ENCODE measurements at regions not wholly inside any gene's neighbourhood (a gene's known extent, or its start where the extent isn't known, plus 50 kb on each side); places are given as distances from the start of the nearest gene placed in this dataset.
"Not testable (repeated sequence)": the region's sequence is repeated elsewhere in the genome, so short reads cannot be mapped to it uniquely, and the experiment has no call there.

- Mint-ChIP-seq H3K4me1 (no peaks in the 10 kb centered on the region), H3K27ac (no peak overlapping the region), H3K9me3 (peaks cover 4 to 11% of the 10 kb centered on the region in 2 donors), H3K36me3 (no peaks in the 10 kb centered on the region), H3K27me3 (ENCODE audit: low read depth in 2 of 2) (no peaks in the 10 kb centered on the region), H3K4me3 (no peak overlapping the region)
- no peaks in the 10 kb centered on the region for H3K27me3 ChIP-seq (ENCODE audit: control insufficient read depth, insufficient read depth, low read length)
- WGBS (ENCODE audit: insufficient coverage): 89% methylated on average over 2 of the region's 2 CpGs
- DNase-seq (no peak), ATAC-seq (no peak)
- no peak overlapping the region for H3K27ac ChIP-seq (ENCODE audit: low read length)
- H3K36me3 ChIP-seq (ENCODE audit: control insufficient read depth, insufficient read depth, low read length): no peaks in the 10 kb centered on the region
- intact Hi-C loops (cut with micrococcal nuclease): no loop called here
- peaks cover 6% of the 10 kb centered on the region for H3K9me3 ChIP-seq (ENCODE audit: control insufficient read depth, insufficient read depth, low read length)
- no peak for TF ChIP-seq CTCF (IDR thresholded peaks at IDR 0.05)
- no peak overlapping the region for H3K4me3 ChIP-seq (ENCODE audit: low read length)
- H3K4me1 ChIP-seq (ENCODE audit: control insufficient read depth, insufficient read depth, low read length): no peaks in the 10 kb centered on the region
These were observed 87.5 kb upstream of the CDH9 start for GRCh38 chr5:27125856-27126255.

GRCh38 chr5:27124590-27124989, 86.2 kb upstream of the CDH9 start:
- ATAC-seq (no peak), DNase-seq (no peak)
- Mint-ChIP-seq H3K27ac (no peak overlapping the region), H3K36me3 (no peaks in the 10 kb centered on the region), H3K4me3 (no peak overlapping the region), H3K9me3 (peaks cover 4 to 14% of the 10 kb centered on the region in 2 donors), H3K27me3 (ENCODE audit: low read depth in 2 of 2) (no peaks in the 10 kb centered on the region), H3K4me1 (no peaks in the 10 kb centered on the region)
- Histone ChIP-seq H3K4me1 (ENCODE audit: control insufficient read depth, insufficient read depth, low read length) (no peaks in the 10 kb centered on the region), H3K36me3 (ENCODE audit: control insufficient read depth, insufficient read depth, low read length) (no peaks in the 10 kb centered on the region), H3K27ac (ENCODE audit: low read length) (no peak overlapping the region), H3K27me3 (ENCODE audit: control insufficient read depth, insufficient read depth, low read length) (no peaks in the 10 kb centered on the region), H3K4me3 (ENCODE audit: low read length) (no peak overlapping the region), H3K9me3 (ENCODE audit: control insufficient read depth, insufficient read depth, low read length) (peaks cover 12% of the 10 kb centered on the region)
- intact Hi-C loops (cut with micrococcal nuclease): no loop called here
- TF ChIP-seq CTCF (IDR thresholded peaks at IDR 0.05): no peak
- WGBS (ENCODE audit: insufficient coverage): 18% methylated on average over 2 of the region's 3 CpGs

GRCh38 chr5:27119736-27120321, 81.4 kb upstream of the CDH9 start:
- DNase-seq; H3K27ac Mint-ChIP-seq; H3K36me3 ChIP-seq (ENCODE audit: control insufficient read depth, insufficient read depth, low read length); H3K27me3 Mint-ChIP-seq (ENCODE audit: low read depth in 2 of 2); ATAC-seq; H3K4me1 ChIP-seq (ENCODE audit: control insufficient read depth, insufficient read depth, low read length); H3K27me3 ChIP-seq (ENCODE audit: control insufficient read depth, insufficient read depth, low read length); H3K4me3 ChIP-seq (ENCODE audit: low read length); H3K4me3 Mint-ChIP-seq; intact Hi-C loops (cut with micrococcal nuclease); H3K4me1 Mint-ChIP-seq; H3K27ac ChIP-seq (ENCODE audit: low read length): not testable (repeated sequence)
- H3K36me3 Mint-ChIP-seq: peaks cover 11% of the 10 kb centered on the region
- H3K9me3 Mint-ChIP-seq: peaks cover 7 to 12% of the 10 kb centered on the region in 2 donors
- WGBS (ENCODE audit: insufficient coverage): 95% methylated on average over 37 of the region's 38 CpGs
- H3K9me3 ChIP-seq (ENCODE audit: control insufficient read depth, insufficient read depth, low read length): peaks cover 12% of the 10 kb centered on the region

- no peak overlapping the region for H3K27ac ChIP-seq (ENCODE audit: low read length)
- intact Hi-C loops (cut with micrococcal nuclease): no loop called here
- Mint-ChIP-seq H3K9me3 (peaks cover 4 to 8% of the 10 kb centered on the region in 2 donors), H3K27me3 (ENCODE audit: low read depth in 2 of 2) (no peaks in the 10 kb centered on the region), H3K4me1 (no peaks in the 10 kb centered on the region), H3K27ac (no peak overlapping the region), H3K4me3 (no peak overlapping the region), H3K36me3 (peaks cover 6% of the 10 kb centered on the region)
- ATAC-seq (no peak), DNase-seq (no peak)
- no peaks in the 10 kb centered on the region for H3K4me1 ChIP-seq (ENCODE audit: control insufficient read depth, insufficient read depth, low read length)
- H3K4me3 ChIP-seq (ENCODE audit: low read length): no peak overlapping the region
- H3K36me3 ChIP-seq (ENCODE audit: control insufficient read depth, insufficient read depth, low read length): no peaks in the 10 kb centered on the region
- no CpG with 5 or more reads among the region's 2 CpGs for WGBS (ENCODE audit: insufficient coverage)
- TF ChIP-seq CTCF (IDR thresholded peaks at IDR 0.05): no peak
- H3K9me3 ChIP-seq (ENCODE audit: control insufficient read depth, insufficient read depth, low read length): no peaks in the 10 kb centered on the region
- no peaks in the 10 kb centered on the region for H3K27me3 ChIP-seq (ENCODE audit: control insufficient read depth, insufficient read depth, low read length)
These were observed 65.1 kb upstream of the CDH9 start for GRCh38 chr5:27103486-27103885.

GRCh38 chr5:27095761-27096160, 57.4 kb upstream of the CDH9 start:
- H3K4me1 Mint-ChIP-seq; DNase-seq; H3K4me3 Mint-ChIP-seq; H3K27me3 ChIP-seq (ENCODE audit: control insufficient read depth, insufficient read depth, low read length); H3K4me1 ChIP-seq (ENCODE audit: control insufficient read depth, insufficient read depth, low read length); H3K9me3 ChIP-seq (ENCODE audit: control insufficient read depth, insufficient read depth, low read length); H3K4me3 ChIP-seq (ENCODE audit: low read length); H3K27ac ChIP-seq (ENCODE audit: low read length); intact Hi-C loops (cut with micrococcal nuclease); H3K9me3 Mint-ChIP-seq; H3K36me3 ChIP-seq (ENCODE audit: control insufficient read depth, insufficient read depth, low read length); ATAC-seq; H3K27me3 Mint-ChIP-seq (ENCODE audit: low read depth in 2 of 2); H3K27ac Mint-ChIP-seq: not testable (repeated sequence)
- 94% methylated on average over 16 of the region's 16 CpGs for WGBS (ENCODE audit: insufficient coverage)
- H3K36me3 Mint-ChIP-seq: peaks cover 13% of the 10 kb centered on the region
